ENCODE measurements at regions not wholly inside any gene's neighbourhood (a gene's known extent, or its start where the extent isn't known, plus 50 kb on each side); places are given as distances from the start of the nearest gene placed in this dataset.

DNA sequence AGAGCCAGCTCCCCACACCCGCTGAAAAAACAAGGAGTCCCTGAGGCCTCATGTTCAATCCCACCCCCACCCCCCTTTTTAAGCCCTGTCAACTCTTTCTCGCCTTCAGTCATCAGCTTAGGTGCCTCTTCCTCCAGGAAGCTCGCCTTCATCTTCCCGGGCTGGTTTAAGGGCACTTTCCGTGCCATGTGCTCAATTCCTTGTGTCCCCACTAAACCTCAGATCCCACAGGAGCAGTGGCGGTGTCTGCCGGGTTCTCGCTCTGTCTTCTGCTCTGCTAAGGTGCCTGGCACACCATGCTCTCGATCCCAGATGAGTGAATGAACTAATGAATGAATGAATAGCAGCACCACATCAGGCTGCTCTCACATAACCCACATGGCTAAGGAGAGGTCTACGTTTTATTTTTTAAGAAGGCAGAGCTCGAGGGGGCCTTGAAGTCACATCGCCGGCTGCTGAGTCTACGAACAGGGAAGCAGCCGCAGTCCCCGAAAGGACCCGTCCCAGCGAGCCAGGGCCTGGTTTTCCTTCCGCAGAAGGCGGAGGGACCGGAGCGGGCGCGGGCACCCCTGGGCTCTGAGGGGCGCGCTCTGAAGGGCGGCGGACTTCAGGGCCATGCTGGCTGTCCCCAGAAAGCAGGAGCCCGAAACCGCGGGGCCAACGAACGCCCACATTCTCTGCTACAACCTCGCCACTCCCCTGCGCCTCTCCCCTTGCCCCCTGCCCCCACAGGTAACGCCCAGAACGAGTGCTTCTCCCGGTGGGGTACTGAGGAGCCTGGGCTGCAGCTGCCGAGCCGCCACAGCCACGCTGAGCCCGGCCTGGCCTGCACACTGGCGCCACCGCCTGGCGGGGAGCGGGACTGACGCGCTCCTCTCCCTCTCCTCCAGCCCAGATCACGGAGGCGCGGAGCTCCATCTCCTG is 73.4 kb upstream of the KCNMA1 start:
- DNase-seq (ENCODE audit: low read depth) = peak; percentile 65

DNA sequence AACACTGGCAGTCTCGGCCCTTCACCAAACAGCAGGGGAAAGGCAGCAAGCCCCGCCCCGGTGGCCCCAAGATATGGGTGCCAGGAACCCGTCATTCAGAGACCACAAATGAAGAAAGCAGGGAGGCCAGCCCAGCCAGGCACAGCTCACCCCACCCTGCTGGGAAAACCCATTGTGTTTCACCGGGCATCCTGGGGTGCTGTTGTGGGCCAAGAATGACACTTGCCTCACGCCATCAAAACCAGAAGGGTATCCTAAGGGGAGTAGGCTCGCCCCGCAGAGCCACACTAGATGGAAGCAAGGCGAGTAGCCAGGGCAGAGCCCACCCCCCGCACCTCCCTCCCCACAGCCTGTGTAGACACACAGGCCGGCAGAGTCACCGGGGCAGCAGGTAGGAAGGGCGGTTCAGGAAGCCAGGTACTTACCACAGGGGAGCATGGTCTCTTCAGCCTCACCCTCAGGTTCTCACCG is 72.5 kb upstream of the KCNMA1 start:
- no peak for DNase-seq (ENCODE audit: low read depth)

DNA sequence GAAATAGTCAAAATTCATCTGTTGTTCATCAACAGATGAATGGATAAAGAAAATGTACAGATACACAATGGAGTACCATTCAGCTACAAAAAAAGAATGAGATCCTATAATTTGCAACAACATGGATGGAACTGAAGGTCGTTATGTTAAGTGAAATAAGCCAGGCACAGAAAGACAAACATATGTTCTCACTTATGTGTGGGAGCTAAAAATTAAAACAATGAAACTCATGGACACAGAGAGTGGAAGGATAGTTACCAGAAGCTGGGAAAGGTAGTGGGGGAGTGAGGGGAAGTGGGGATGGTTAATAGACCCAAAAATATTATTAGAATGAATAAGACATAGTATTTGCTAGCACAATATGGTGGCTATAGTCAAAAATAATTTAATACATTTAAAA is 70.0 kb upstream of the KCNMA1 start:
- no peak for DNase-seq (ENCODE audit: low read depth)

DNA sequence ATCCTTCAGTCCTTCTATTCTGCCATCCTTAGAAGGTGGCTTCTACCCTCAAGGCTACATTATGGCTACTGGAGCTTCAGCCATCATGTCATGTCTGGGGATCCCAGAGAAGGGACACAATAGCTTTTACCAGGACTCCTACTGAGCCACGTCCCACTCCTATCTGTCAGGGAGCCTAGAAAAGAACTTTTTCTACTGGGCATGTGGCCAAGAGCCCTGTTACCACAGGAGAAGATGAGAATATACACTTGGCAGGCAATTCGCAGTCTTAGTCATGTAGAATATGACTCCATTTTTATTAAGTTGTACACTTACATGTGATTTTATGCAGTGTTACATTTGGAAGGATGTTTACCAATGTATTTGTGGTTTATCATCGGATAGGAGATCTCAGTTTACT is 64.6 kb upstream of the KCNMA1 start:
- DNase-seq (ENCODE audit: low read depth) = peak; percentile 81

DNA sequence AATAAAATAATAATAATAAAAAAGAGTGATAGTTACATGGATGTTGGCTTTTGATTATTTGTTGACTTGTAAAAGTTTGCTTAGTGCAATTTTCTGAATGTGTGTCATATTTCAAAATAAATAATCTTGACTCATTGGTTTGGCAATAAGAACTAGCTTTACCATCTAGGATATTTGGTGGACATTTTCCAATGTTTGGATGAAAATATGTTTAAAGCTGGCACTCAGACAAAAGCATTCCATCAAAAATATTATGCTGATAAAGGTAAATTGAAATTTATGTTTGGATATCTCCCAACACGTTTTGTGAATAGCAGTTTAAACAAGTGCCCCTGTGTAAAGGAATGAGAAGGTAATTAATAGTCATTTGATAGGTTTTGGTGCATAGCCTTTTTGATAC is 62.5 kb upstream of the KCNMA1 start:
- no peak for DNase-seq (ENCODE audit: low read depth)

DNA sequence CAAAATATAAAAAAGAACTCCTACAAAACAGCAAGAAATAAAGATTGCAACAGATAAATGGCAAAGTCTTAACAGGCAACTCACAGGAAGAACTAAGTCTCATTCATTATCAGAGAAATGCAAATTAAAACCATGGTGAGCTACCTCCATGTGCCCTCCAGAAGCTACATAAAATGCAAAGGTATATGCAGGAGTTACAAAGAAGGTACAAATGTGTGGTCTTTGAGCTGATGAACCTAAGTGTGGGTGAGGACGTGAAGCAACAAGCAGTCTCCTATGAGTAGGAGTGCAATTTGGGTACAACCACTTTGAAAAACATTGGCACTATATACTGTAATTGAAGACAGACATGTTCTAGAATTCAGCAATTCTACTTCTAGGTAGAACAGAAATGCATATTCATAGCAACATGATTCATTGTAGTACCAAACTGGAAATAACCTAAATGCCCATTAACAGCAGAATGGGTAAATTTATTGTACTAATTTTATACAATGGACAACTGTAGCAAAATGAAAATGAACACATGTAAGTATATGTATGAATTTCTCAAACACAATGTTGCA is 61.6 kb upstream of the KCNMA1 start:
- no peak for DNase-seq (ENCODE audit: low read depth)

DNA sequence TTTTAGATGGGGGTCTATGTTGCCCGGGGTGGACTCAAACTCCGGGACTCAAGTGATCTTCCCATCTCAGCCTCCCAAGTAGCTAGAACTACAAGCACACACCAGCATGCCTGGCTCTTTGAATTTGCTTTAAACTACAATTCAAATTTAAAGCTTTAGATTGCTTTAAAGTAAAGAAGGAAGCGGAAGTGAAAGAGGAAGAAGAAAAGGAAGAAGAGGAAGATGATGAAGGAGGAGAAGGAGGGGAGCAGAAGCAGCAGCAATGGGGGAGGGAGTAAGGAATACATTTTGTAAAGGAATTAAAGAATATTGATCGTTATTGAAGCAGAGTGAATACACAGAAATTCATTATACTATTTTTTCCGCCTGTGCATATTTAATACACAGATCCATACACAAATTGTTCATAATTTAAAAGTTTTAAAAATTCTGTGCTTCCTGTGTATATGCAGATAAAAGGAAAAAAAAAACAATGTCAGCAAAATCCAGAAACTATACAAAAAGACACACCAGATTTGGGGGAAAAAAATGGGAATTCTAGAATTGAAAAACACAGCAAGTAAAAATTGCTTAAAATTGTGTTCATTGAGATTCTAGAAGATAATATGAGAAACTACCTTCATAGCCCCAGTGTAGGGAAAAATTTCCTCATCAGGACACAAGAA is 60.8 kb upstream of the KCNMA1 start:
- no peak for DNase-seq (ENCODE audit: low read depth)

DNA sequence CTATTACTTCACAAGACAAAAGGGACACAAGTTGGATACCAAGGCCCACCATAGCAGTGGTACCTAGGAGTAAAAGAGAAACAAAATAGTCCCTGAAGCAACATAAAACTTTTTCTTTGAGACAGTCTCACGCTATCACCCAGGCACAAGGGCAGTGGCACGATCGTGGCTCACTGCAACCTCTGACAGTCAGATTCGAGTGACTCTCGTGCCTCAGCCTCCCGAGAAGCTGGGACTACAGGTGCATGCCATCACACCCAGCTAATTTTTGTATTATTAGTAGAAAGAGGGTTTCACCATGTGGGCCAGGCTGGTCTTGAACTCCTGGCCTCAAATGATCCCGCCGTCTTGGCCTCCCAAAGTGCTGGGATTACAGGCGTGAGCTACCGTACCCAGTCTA is 59.0 kb upstream of the KCNMA1 start:
- DNase-seq (ENCODE audit: low read depth) = no peak

DNA sequence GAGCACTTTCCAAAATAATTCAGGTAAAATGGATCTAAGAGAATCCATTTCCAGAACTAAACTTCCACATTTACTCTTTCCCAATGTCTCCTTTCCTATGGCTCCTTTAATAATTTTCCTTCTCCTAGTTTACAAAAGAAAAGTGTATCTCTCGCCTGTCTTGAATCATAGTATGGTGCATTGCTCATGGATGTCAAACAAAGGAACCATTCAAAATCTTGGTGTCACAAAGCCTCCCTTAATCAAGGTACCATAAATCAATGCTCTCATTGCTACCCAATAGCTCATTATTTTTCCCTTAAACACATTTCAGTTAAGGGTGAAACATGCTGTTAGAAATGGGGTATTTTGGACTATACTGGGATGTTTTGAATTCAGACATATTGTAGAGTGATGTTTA is 57.6 kb upstream of the KCNMA1 start:
- DNase-seq (ENCODE audit: low read depth) = no peak

DNA sequence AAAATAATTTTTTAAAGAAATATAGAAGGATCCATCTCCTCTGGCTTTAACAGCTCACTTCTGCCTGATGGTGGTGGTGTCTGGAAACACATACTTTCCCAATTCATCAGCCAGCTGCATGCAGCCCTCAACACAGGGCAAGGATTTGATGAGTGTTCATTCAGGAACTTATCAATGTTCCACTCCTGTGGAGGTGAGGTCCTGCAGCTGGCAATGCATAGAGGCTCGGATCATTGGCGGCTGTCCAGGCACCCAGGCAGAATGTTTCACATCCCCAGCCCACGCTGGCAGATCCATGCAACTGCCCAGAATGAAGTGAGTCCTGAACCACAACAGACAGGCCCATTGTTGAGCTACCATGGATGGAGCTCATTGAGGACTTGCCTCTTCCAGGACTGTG is 55.2 kb upstream of the KCNMA1 start:
- peak; percentile 52 for DNase-seq (ENCODE audit: low read depth)

DNA sequence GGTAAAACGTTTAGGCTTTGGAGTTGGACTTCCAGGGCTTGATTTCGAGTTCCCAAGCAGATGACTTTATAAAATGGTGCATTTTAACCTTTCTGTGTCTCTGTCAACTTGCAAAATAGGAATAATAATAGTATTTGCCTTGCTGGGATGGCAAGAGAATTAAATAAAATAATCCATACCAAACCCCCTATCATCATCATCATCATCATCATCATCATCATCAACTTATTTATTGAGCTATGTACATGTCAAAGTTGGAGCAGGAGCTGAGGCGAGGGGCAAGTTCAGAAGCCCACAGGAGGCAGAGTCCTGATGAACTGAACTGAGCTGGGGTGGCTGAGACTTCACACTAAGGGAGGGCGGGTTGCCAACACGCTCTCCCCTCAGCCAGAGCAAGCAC is 51.7 kb upstream of the KCNMA1 start:
- no peak for DNase-seq (ENCODE audit: low read depth)

DNA sequence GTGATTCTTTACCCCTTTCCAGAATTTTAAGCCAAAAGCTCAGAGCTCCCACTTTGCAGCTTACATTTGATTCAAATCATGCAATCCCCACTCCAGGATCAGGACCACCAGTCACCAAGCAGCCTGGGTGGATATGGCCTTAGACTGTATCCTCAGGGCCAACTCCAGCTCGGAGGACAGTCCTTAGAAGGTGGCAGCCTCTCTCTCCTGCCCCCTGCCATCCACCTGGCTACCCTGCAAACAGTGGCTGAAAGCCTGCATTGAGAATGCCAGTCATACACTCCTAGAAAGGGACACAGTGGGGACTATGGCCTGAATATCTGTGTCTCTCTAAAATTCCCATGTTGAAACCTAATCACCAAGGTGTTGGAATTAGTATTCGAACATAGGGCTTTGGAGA is 50.0 kb upstream of the KCNMA1 start:
- DNase-seq (ENCODE audit: low read depth) = no peak

Measured in HT1080 (cell line).